GM12874 (cell line): ENCODE measurements at regions not wholly inside any gene's neighbourhood (a gene's known extent, or its start where the extent isn't known, plus 50 kb on each side); places are given as distances from the start of the nearest gene placed in this dataset.

Experiments used
- CTCF ChIP-seq: IDR thresholded peaks from 2 replicates; pipeline ENCODE4 v1.5.1; 2011; ENCODE audit warnings: low read depth, mild to moderate bottlenecking, control low read depth, low read length, moderate library complexity; ENCODE audit not compliant: insufficient read depth

- no peak for TF ChIP-seq CTCF
Observed at GRCh38 chr10:126813432-126813831, 91.8 kb upstream of the DOCK1 start.

GRCh38 chr10:126833542-126833941 is 71.7 kb upstream of the DOCK1 start:
- no peak for TF ChIP-seq CTCF

- TF ChIP-seq CTCF, result no peak
Observed at GRCh38 chr10:126836009-126836408, 69.2 kb upstream of the DOCK1 start.

GRCh38 chr10:126838316-126838715 is 66.9 kb upstream of the DOCK1 start:
- no peak for TF ChIP-seq CTCF

- no peak for TF ChIP-seq CTCF
Observed at GRCh38 chr10:126839094-126839761, 66.0 kb upstream of the DOCK1 start.

- TF ChIP-seq CTCF, result no peak
Observed at GRCh38 chr10:126840576-126841135, 64.6 kb upstream of the DOCK1 start.

GRCh38 chr10:126841341-126841895 is 63.8 kb upstream of the DOCK1 start:
- TF ChIP-seq CTCF, result no peak
